KMS-11 (cell line): ENCODE measurements at regions not wholly inside any gene's neighbourhood (a gene's known extent, or its start where the extent isn't known, plus 50 kb on each side); places are given as distances from the start of the nearest gene placed in this dataset.
"Not testable (repeated sequence)": the region's sequence is repeated elsewhere in the genome, so short reads cannot be mapped to it uniquely, and the experiment has no call there.

Experiments
- H2AFZ ChIP-seq: fragments of 200-600 bp; sonication (generic); 2 replicates; pipeline ENCODE4 v1.6.1; 2016; ENCODE audit warnings: antibody characterized with exemption, mixed run types, low read depth
- H3K27ac ChIP-seq: fragments of 200-600 bp; sonication (generic); 2 replicates; pipeline ENCODE4 v1.6.1; 2016; ENCODE audit warnings: mild to moderate bottlenecking, mixed run types
- H3K27me3 ChIP-seq: fragments of 200-600 bp; sonication (generic); 2 replicates; pipeline ENCODE4 v1.6.1; 2017; ENCODE audit warnings: mild to moderate bottlenecking, low read depth, mixed run types, moderate library complexity; ENCODE audit not compliant: insufficient read depth
- H3K36me3 ChIP-seq: fragments of 200-600 bp; sonication (generic); 2 replicates; pipeline ENCODE4 v1.6.1; 2017; ENCODE audit warnings: mild to moderate bottlenecking, mixed run types; ENCODE audit not compliant: insufficient read depth
- H3K4me1 ChIP-seq: fragments of 200-600 bp; sonication (generic); 2 replicates; pipeline ENCODE4 v1.6.1; 2016; ENCODE audit warnings: mild to moderate bottlenecking, low read depth, mixed run types; ENCODE audit not compliant: poor library complexity, severe bottlenecking
- H3K4me2 ChIP-seq: fragments of 200-600 bp; sonication (generic); 2 replicates; pipeline ENCODE4 v1.7.0; 2016; ENCODE audit warnings: mild to moderate bottlenecking, mixed run types
- H3K4me3 ChIP-seq: fragments of 200-600 bp; sonication (generic); IDR thresholded peaks from 2 replicates; pipeline ENCODE4 v1.6.1; 2017; ENCODE audit warnings: low read depth, low read length, mixed read lengths; ENCODE audit not compliant: insufficient read depth
- H3K79me2 ChIP-seq: fragments of 200-600 bp; sonication (generic); 2 replicates; pipeline ENCODE4 v1.6.1; 2016; ENCODE audit warnings: low read depth, mixed run types; ENCODE audit not compliant: insufficient read depth
- H3K9ac ChIP-seq: fragments of 200-600 bp; sonication (generic); 2 replicates; pipeline ENCODE4 v1.6.1; 2016; ENCODE audit warnings: mild to moderate bottlenecking, mixed run types
- H4K20me1 ChIP-seq: fragments of 200-600 bp; sonication (generic); 2 replicates; pipeline ENCODE4 v1.6.1; 2016; ENCODE audit warnings: mild to moderate bottlenecking, mixed run types; ENCODE audit not compliant: insufficient read depth
- TF ChIP-seq, protein P1 (sequence below): fragments of 200-600 bp; sonication (generic); conservative IDR thresholded peaks from 2 replicates; pipeline ENCODE4 v1.6.1; 2017; ENCODE audit warnings: low read depth, mild to moderate bottlenecking, antibody characterized with exemption, low read length, moderate library complexity, mixed read lengths

GRCh38 chr3:162710332-162711112, 1213.9 kb downstream of the OTOL1 start:
- H3K4me2 ChIP-seq = no peak overlapping the region
- H3K36me3 ChIP-seq = no peaks in the 10 kb centered on the region
- no peak overlapping the region for H3K27ac ChIP-seq
- no peaks in the 10 kb centered on the region for H3K79me2 ChIP-seq
- no peaks in the 10 kb centered on the region for H4K20me1 ChIP-seq
- H3K27me3 ChIP-seq = no peaks in the 10 kb centered on the region
- H3K9ac ChIP-seq = no peak overlapping the region
- H3K4me3 ChIP-seq = no peak overlapping the region
- H2AFZ ChIP-seq = no peak overlapping the region
- TF ChIP-seq, protein P1, sequence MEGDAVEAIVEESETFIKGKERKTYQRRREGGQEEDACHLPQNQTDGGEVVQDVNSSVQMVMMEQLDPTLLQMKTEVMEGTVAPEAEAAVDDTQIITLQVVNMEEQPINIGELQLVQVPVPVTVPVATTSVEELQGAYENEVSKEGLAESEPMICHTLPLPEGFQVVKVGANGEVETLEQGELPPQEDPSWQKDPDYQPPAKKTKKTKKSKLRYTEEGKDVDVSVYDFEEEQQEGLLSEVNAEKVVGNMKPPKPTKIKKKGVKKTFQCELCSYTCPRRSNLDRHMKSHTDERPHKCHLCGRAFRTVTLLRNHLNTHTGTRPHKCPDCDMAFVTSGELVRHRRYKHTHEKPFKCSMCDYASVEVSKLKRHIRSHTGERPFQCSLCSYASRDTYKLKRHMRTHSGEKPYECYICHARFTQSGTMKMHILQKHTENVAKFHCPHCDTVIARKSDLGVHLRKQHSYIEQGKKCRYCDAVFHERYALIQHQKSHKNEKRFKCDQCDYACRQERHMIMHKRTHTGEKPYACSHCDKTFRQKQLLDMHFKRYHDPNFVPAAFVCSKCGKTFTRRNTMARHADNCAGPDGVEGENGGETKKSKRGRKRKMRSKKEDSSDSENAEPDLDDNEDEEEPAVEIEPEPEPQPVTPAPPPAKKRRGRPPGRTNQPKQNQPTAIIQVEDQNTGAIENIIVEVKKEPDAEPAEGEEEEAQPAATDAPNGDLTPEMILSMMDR = no peak
- no peaks in the 10 kb centered on the region for H3K4me1 ChIP-seq

DNA sequence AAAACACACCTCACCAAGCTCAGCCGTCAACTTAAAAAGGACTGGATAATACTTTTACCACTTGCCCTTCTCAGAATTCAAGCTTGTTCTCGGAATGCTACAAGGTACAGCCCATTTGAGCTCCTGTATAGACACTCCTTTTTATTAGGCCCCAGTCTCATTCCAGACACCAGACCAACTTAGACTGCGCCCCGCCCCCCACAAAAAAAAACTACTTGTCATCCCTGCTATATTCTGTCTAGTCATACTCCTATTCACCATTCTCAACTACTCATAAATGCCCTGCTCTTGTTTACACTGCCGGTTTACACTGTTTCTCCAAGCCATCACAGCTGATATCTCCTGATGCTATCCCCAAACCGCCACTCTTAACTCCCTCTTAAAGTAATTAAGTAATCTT, 1220.5 kb downstream of the OTOL1 start:
- not testable (repeated sequence) for H3K79me2 ChIP-seq, H3K9ac ChIP-seq, H3K36me3 ChIP-seq, H3K4me3 ChIP-seq, H4K20me1 ChIP-seq, H3K27me3 ChIP-seq, H3K27ac ChIP-seq, H3K4me2 ChIP-seq, H3K4me1 ChIP-seq, H2AFZ ChIP-seq

DNA sequence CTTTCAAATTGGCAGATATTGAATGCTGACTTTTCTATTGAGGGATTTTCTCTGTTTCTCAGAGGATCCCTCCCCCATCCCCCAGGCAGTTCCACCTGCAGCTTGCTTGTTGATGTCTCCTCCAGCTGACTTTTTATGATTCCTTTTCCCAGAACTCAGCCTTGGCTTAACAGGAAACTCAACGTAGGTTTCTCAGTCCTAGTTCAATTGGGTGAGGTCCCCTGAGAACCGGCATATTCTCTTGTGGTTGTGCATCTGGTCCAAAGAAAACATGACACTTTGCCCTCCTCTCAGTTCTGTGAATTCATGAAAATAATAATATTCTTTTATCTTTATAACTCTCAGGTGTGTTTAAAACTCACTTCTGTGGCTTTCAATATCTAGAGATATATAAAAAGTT, 1222.1 kb downstream of the OTOL1 start:
- TF ChIP-seq, protein P1 = no peak
- H3K27me3 ChIP-seq = no peaks in the 10 kb centered on the region
- no peak overlapping the region for H3K27ac ChIP-seq
- no peaks in the 10 kb centered on the region for H3K36me3 ChIP-seq
- H3K4me2 ChIP-seq = no peak overlapping the region
- no peaks in the 10 kb centered on the region for H3K4me1 ChIP-seq
- H2AFZ ChIP-seq = no peak overlapping the region
- H3K79me2 ChIP-seq = no peaks in the 10 kb centered on the region
- H3K9ac ChIP-seq = no peak overlapping the region
- no peak overlapping the region for H3K4me3 ChIP-seq
- no peaks in the 10 kb centered on the region for H4K20me1 ChIP-seq

DNA sequence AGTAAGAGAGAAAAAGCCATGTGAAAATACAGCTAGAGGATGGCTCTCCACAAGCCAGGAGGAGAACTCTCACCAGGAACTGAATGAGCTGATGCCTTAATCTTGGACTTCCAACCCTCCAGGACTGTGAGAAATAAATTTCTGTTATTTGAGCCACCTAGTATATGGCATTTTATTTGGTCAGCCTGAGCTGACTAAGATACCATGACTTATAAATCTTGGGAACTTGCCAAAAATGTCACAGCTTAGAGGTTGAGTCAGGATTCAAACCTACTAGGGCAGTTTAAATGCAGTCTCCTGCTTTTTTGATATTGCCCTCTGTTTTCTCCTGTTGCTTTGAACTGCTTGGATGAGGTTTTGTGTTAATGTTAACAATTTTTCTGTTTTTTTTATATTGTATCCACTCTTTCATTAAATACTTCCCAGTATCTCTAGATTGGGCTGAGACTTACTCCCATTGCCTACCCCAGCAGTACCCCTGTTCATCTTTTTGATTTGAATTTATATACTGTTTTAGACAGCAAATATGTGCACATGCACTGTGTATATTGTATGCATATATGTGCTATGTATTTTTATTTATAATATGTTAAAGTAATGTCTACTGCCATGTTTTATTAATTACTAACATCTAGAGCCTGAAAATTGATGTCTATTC, 1223.2 kb downstream of the OTOL1 start:
- Histone ChIP-seq H3K27me3 (no peaks in the 10 kb centered on the region), H2AFZ (no peak overlapping the region), H3K79me2 (no peaks in the 10 kb centered on the region), H3K4me1 (no peaks in the 10 kb centered on the region), H3K27ac (no peak overlapping the region), H4K20me1 (no peaks in the 10 kb centered on the region), H3K4me2 (no peak overlapping the region), H3K4me3 (no peak overlapping the region), H3K9ac (no peak overlapping the region), H3K36me3 (no peaks in the 10 kb centered on the region)
- TF ChIP-seq, protein P1 = no peak

- Histone ChIP-seq H3K27ac (no peak overlapping the region), H3K36me3 (no peaks in the 10 kb centered on the region), H3K4me3 (no peak overlapping the region), H3K4me2 (no peak overlapping the region), H3K79me2 (no peaks in the 10 kb centered on the region), H4K20me1 (no peaks in the 10 kb centered on the region), H3K9ac (no peak overlapping the region), H2AFZ (no peak overlapping the region), H3K27me3 (no peaks in the 10 kb centered on the region), H3K4me1 (no peaks in the 10 kb centered on the region)
- TF ChIP-seq, protein P1 = no peak
Observed at GRCh38 chr3:162721736-162722135, 1225.1 kb downstream of the OTOL1 start.
